Amniotic epithelial cell (primary cell): ENCODE measurements at regions not wholly inside any gene's neighbourhood (a gene's known extent, or its start where the extent isn't known, plus 50 kb on each side); places are given as distances from the start of the nearest gene placed in this dataset.
"Not testable (repeated sequence)": the region's sequence is repeated elsewhere in the genome, so short reads cannot be mapped to it uniquely, and the experiment has no call there.

ENCODE experiments used
- DNase-seq: peaks from one replicate; pipeline ENCODE4 v3.0.0-alpha.2; 2010; ENCODE audit warnings: low read depth

DNA sequence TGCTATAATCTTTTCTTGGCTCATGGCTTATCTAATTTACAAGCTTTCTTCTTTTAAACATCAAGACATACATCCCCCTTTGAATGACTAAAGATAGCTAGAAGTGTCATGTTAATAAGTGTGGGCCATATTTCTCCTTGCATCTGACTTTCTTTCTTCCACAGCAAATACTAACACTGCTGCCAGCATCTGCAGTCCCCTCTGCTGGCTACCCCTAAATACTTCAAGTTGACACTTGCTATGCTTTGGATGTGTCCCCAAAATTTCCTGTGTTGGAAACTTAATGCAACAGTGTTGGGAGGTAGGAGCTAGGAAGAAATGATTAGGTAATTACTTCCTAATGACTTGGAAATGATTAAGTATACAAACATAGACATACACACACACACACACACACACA is 459.0 kb upstream of the ST8SIA4 start:
- DNase-seq = no peak

DNA sequence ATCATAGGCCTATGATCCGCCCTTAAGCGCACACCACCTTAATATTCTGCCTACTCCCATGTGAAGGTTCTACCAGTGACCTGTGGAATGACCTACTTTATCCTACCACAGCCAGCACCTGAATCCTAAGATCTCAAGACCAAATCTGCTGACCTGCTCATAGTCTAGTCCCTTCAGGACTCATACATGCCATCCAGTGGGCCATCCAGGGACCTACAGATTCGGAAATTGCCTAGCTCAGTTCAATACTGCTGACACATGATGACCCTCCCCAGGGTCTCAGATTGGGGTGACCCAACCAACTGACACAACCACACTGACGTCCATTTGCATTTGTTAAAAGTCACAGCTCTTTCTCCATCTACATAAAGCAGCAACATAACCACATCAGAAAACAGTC is 443.8 kb upstream of the ST8SIA4 start:
- no peak for DNase-seq

DNA sequence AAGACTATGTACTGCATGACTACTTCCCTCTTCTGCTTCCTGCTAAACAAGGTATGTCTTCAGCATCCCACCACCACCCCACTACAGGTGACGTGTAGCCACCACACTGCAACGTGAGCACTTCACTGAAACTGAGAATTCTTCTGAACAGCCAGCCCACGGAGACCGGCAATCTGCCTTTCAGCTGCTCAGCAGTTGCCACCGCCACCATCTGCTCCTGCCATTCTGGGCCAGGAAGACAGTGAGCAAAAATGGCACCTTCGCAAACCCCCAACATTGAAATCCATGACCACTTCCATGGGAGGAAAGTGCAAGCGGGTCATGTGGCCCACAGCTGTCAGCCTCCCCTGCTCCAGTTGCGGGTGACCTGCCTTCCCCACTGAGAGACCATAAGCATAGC is 443.4 kb upstream of the ST8SIA4 start:
- DNase-seq = no peak

DNA sequence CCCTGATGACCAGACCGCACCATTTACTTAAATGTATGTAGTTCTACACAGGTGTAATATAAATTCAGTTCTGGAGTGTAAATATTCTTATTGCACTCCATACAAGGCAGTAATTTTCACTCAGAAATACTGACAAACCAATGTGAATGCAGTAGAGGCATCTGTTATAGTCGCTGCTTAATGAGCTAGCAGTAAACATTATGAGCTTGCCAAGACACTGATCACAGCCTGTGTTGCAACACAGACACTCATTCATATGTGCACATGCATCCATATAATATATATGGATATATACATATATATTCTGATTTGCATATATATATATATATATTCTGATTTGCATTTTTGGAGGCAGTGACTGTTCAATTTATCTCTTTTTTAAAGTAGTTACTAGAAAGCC is 435.1 kb upstream of the ST8SIA4 start:
- DNase-seq = no peak

DNA sequence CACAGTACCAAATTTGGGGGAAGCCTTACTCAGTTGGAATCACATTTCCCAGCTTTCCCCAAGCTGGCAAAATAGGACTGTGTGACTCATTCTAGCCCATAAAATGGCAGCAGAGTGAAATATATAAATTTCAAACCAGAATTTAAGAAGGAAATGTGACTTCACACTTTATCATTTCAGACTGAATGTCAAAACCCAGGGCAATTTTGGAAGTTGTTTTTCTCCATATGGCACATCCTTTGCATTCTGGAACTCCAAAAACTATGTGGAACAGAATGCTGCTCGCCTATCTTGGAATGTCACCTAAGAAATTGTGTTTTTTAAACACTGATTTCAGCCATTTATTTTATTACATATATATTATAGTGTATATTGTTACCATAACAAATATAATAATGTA is 424.7 kb upstream of the ST8SIA4 start:
- DNase-seq = no peak

DNA sequence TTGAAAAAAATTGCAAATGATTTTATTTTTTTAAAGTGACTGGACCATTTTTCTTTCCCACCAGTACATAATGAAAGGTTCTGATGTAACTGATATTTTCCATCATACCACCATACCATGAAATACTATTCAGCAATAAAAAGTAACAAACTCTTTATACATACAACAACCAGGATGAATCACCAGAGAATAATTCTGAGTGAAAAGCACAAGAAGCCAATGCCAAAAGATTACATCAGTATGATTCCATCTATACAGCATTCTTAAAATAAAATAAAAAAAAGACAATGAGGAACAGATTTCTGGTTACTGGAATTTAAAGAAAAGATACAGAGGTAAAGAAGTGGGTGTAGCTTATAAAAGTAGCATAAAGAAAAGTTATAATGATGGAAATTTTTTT is 423.7 kb upstream of the ST8SIA4 start:
- DNase-seq = no peak

DNA sequence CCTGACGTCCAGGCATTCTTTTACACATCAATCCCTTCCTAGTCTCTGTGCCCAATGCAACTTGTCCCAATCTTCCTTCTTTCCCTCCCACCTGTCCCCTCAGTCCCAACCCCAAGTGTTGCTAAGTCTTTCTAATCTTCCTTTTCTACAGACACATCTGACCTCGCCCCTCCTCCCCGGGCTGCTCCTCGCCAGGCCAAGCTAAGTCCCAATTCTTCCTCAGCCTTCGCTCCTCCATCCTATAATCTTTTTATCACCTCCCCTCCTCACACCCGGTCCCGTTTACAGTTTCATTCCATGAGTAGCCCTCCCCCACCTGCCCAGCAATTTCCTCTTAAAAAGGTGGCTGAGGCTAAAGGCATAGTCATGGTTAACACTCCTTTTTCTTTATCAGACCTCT is 413.3 kb upstream of the ST8SIA4 start:
- DNase-seq = not testable (repeated sequence)

DNA sequence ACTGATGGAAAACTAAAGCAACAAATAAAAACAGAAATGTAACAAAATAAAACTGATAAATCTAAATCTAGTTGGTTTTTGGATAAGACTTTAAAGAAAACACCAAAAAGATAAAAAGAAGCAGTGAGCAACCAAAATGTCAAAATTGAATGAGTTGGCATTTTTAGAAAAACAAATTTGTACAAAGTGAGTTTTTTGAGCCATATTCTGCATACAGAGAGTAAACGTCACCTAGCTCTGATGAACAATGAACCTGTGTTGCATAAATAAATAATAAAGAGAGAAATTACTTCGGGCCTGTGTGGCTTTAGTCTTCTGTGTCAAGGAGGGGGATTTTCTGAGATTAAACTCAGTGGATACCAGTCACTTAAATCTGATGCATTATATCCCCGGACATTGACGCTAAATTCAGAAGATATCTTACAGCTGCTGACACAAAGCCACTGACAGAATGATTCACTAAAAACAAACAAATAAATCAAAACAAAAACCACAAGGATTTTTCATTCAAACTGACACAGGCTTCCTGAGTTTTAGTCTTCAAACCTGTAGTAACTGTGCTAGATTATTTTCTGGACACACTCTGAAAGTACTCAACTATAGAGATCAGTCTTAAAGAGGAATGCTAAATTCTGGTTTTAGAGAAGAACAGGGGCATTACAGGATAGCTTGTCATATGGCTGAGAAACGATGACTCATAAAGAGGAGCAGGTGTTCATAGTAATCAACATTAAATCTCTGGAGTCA is 403.5 kb upstream of the ST8SIA4 start:
- DNase-seq = no peak

DNA sequence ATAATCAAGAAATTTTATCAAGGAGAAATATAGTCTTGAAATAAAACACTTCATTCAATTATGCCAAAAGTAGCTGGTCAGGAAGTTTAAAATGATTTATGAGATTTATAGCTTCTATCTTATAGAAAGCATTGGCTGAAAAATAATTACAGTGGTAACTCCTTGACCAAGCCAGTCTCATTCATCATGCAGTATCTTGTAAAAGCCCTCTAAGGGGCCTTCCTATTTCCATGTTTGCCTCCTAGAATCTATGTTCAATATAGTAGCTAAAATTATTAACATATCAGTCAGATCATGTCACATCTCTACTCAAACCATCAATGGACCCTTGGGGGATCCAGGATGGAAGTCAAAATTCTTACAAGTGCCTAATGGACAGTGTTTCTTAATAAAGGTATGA is 393.4 kb upstream of the ST8SIA4 start:
- no peak for DNase-seq

DNA sequence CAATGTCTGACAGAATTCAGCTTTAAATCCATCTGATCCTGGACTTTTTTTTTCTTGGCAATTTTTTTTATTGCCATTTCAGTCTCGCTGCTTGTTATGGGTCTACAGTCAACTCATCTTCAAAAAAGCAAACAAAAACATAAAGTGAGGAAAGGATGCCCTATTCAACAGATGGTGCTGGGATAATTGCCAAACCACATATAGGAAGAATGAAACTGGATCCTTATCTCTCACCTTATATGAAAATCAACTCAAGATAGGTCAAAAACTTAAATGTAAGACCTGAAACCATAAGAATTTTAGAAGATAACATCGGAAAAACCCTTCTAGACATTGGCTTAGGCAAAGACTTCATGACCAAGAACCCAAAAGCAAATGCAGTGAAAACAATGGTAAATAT is 389.1 kb upstream of the ST8SIA4 start:
- no peak for DNase-seq

DNA sequence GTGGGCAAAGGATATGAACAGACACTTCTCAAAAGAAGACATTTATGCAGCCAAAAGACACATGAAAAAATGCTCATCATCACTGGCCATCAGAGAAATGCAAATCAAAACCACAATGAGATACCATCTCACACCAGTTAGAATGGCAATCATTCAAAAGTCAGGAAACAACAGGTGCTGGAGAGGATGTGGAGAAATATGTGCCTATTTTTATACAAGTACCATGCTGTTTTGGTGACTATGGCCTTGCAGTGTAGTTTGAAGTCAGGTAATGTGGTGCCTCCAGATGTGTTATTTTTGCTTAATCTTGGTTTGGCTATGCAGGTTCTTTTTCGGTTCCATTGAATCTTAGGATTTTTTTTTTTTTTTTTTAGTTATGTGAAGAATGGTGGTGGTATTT is 387.7 kb upstream of the ST8SIA4 start:
- DNase-seq = not testable (repeated sequence)

DNA sequence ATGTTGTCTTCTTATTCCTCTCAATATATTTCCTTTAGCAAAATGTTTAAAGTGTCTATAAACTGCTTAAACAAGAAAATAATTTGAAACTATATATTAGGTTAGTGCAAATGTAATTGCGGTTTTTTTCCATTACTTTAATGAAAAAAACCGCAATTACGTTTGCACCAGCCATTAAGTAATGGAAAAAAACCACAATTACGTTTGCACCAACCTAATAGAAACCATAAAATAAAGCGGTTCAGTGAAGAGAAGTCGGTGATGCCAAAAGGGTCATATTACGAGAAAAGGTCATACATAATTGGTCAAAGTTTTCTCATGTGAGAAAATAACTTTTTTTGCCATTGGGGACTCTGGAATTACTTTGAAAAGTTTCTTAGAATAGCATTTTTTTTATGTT is 385.6 kb upstream of the ST8SIA4 start:
- DNase-seq = no peak

DNA sequence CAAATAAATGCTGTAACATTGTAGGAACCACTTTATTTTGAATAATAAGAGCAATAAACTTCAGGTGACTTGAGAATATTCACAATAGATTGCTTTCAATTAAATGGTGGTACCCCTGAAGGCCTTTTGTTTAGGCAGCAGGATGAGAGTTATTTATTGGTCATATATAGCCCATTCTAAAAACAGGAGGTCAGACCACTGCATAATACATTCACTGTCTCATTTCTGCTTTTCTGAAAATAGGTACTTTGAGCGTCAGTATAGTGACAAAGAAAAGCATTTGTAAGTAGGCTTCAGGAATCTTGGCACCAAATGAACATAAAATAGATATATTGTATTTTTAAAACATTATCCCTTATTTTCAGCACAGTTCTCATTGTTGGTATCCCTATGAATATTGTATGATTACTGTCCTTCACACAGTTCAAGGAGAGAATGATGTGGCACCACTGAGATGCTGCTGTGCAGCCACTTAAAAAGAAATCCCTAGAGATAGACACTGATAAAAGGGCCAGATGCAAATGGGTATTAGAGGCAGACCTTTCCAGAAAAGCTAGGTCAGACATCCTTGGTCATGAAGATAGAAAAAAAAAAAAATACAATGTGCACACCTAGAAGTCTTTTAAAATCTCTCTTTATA is 381.8 kb upstream of the ST8SIA4 start:
- DNase-seq = no peak

DNA sequence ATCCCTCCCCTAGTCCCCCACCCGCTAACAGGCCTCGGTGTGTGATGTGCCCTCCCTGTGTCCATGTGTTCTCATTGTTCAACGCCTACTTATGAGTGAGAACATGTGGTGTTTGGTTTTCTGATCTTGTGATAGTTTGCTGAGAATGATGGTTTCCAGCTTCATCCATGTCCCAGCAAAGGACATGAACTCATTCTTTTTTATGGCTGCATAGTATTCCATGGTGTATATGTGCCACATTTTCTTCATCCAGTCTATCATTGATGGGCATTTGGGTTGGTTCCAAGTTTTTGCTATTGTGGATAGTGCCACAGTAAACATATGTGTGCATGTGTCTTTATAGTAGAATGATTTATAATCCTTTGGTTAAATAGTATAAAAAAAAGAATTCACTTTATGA is 380.9 kb upstream of the ST8SIA4 start:
- DNase-seq = not testable (repeated sequence)

DNA sequence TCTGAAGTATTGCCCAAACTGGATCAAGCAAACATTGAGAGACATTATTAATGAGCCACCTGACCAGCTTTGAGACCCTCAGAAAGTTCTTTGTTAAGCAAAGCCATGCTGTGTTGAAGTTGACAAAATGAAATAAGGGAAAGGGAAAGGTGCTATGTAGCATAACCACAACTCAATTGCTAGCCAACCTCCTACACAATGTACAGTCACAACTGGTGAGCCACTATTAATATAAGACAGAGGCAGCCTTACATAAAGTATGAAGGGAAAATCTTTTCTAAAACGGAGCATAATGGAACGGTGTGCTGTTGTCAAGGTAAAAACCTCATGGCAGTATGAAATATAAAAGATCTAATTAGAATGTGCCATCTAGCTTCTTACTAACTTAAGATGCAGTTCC is 375.8 kb upstream of the ST8SIA4 start:
- no peak for DNase-seq

DNA sequence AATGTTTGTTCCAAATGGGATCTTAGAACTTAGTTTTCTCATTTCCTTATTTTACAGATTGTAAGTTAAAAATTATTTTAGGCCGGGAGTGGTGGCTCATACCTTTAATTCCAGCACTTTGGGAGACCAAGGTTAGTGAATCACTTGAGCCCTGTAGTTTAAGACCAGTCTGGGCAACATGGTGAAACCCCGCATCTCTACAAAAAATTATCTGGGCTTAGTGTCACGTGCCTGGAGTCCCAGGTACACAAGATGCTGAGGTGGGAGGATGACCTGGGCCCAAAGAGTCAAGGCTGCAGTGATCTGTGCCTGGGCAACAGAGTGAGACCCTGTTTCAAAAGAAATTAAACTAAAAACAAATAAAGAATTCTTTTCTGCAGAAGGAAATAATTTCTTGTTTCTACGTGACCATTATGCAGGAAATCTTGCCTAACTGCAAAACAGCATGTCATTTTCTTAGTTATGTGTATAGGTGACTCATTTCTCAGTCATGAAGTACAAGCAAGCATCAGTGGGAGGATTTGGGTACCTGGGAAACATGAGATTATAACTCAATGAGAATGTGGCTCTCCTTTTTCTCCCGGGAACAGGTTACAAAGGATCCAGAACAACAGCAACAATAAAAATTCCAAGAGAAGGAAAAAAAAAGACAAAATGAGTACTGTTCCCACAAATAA is 375.1 kb upstream of the ST8SIA4 start:
- no peak for DNase-seq

DNA sequence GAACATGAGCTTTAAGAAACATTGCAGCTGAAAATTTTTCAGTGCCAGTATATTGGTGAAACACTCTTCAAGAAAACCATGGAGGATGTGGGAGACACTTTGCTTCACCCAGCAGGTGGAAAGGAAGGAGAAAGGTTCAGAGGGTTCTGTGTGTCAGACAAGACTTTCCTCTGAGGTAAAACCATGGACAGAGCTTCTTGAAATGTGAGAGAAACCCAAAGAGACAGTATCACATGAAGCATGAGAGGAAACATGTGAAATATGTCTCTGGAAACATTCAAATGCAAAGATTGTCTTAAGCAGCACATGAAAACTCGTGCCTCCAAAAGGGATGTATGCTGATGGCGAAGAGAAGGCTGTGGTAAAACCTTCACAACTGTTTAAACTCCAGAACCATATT is 368.9 kb upstream of the ST8SIA4 start:
- no peak for DNase-seq

DNA sequence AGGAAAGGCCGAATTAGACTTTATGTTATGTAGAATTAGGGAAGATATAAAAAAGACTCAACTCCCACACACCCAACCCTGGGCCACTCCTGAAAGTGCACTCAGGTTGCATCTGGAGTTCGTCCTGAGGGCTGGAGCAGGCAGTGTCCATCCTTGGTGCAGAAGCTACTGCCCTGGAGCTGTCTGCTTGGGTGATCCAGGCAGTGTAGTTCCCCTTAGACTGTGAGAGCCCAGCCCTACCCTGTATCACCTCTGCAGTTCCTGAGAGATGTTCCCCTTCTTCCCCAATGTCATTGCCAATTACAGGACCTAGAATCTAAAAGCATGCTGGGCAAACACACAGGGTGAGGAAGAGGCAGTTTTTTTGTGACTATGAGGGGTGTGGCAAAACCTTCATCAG is 368.3 kb upstream of the ST8SIA4 start:
- DNase-seq = no peak

DNA sequence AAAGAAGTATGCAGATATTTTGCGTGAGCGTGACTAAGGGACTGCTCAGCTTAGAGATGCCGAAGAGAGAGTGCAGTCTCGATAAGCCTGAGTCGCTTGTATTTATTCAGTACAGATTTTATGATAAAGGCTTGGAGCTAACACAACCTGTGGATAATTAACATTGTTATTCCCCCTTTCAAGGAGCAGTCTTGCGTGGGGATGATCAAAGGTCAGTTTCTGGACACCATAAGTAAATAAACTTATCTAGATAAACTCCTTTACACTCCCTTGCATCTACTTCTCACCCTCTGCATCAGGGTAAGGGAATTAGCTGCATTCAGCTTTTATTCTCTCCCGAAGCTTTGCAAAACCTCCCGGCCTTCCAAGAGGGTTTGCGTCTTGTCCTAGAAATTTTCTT is 357.8 kb upstream of the ST8SIA4 start:
- DNase-seq = no peak

DNA sequence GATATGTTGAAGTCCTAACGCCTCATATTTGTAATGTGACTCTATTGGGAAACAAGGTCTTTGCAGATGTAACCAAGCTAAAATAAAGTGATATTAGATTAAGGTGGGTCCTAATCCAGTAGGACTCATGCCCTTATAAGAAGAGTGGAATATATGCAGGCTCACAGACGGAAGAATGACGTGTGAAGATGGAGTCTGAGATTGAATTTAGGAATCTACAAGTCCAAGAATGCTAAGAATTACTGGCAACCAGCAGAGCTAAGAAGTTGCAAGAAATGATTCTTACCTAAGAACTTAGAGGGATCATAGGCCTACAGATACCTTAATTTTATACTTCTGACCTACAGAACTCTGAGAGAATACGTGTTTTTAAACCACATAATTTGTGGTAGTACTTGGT is 350.0 kb upstream of the ST8SIA4 start:
- DNase-seq = no peak

DNA sequence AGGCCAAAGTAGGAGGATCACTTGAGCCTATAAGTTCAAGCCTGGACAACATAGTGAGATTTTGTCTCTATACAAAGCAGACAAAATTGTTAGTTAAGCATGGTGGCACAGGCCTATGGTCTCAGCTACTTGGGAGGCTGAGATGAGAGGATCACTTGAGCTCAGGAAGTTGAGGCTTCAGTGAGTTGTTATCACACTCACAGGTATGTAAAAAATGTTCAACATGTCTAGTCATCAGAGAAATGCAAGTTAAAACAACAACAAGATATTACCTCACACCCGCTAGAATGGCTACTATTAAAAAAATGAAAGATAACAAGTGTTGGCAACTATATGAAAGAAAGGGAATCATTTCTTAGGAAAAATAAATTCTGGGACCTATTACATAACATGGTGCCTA is 341.5 kb upstream of the ST8SIA4 start:
- no peak for DNase-seq

DNA sequence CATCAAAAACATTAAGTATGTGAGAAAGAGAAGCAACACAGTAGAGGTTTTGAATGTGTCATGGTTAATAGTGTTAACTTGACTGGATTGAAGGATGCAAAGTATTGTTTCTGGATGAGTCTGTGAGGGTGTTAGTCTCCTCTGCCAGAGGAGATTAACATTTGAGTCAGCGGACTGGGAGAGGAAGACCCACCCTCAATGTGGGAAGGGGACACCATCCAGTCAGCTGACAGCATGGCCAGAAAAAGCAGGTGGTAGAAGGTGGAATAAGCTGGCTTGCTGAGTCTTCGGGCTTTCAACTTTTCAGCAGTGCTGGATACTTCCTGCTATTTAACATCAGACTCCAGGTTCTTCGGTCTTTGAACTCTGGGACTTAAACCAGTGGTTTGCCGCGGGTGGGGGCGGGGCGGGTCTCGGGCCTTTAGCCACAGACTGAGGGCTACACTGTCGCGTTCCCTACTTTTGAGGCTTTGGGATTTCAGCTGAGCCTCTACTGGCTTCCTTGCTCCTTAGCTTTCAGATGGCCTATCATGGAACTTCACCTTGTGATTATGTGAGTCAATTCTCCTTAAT is 309.9 kb upstream of the ST8SIA4 start:
- DNase-seq = no peak

DNA sequence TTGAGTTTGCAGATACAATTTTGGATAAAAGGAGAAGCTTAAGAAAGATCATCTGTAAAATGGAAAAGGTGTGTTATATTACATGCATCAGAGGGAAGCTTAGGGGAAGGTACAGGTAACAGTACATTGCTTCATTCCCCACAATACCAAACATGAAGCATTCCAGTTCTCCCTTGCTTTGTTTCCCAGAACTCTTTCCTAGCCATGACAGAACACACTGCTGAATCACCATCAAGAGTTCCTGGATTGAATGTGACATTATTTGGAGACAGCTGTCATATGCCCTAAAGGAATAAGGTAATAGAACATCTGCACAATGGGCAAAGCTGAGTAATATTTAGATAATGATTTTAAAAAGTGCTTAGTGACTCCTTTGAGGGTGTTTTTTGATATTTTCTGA is 303.5 kb upstream of the ST8SIA4 start:
- DNase-seq = no peak
